22Rv1 (cell line): ENCODE measurements at regions not wholly inside any gene's neighbourhood (a gene's known extent, or its start where the extent isn't known, plus 50 kb on each side); places are given as distances from the start of the nearest gene placed in this dataset.

Experiments
- H3K27ac ChIP-seq: fragments of 450-650 bp; 2 replicates; pipeline ENCODE4 v1.5.1; 2017
- ZFX ChIP-seq: fragments of 450-650 bp; IDR thresholded peaks from 2 replicates; pipeline ENCODE4 v1.6.1; 2017; ENCODE audit warnings: antibody characterized with exemption, borderline replicate concordance
- TF ChIP-seq, protein P1 (sequence below): fragments of 450-650 bp; IDR thresholded peaks from 2 replicates; pipeline ENCODE4 v1.5.1; 2017; ENCODE audit warnings: mild to moderate bottlenecking

DNA sequence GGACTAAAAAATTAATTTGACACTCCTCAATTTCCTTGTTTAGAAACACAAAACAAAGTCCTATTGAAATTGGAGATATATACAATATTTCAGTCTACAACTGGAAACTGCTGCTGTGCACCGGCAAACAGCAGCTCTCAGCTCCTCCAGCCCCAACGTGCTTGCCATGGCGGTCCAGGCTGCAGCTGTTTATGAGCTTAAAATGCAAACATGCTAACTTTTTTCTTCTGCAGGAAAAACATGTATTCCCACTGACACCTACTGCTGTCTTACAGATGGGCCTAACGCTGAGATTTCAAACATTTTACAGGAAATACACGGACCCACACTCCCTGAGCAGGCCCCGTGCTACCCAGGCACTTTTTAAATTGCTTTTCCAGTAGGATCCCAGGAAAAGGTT lies 195.5 kb downstream of the BCL11A start:
- TF ChIP-seq, protein P1, sequence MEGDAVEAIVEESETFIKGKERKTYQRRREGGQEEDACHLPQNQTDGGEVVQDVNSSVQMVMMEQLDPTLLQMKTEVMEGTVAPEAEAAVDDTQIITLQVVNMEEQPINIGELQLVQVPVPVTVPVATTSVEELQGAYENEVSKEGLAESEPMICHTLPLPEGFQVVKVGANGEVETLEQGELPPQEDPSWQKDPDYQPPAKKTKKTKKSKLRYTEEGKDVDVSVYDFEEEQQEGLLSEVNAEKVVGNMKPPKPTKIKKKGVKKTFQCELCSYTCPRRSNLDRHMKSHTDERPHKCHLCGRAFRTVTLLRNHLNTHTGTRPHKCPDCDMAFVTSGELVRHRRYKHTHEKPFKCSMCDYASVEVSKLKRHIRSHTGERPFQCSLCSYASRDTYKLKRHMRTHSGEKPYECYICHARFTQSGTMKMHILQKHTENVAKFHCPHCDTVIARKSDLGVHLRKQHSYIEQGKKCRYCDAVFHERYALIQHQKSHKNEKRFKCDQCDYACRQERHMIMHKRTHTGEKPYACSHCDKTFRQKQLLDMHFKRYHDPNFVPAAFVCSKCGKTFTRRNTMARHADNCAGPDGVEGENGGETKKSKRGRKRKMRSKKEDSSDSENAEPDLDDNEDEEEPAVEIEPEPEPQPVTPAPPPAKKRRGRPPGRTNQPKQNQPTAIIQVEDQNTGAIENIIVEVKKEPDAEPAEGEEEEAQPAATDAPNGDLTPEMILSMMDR = no peak
- TF ChIP-seq ZFX = no peak
- H3K27ac ChIP-seq = no peak overlapping the region

DNA sequence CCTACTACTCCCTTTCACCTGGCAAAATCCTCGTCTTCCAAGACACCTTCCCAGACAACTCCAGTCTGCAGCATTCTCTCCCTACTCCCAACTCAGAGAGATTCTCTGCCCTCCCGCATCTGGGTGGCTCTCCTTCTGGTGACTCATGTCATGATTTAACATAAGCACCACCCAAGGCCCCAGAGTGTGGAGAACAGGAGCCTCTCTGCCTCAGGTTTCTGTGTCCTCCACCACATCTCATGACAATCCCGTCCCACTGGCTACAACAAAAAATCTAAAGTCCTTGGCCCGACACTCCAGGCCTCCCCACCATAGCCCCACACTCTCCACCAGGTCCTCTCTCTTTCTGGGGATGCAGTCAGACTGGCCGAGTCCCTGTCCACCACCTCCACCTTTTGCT lies 197.1 kb downstream of the BCL11A start:
- TF ChIP-seq, protein P1 = no peak
- TF ChIP-seq ZFX = no peak
- no peak overlapping the region for H3K27ac ChIP-seq

DNA sequence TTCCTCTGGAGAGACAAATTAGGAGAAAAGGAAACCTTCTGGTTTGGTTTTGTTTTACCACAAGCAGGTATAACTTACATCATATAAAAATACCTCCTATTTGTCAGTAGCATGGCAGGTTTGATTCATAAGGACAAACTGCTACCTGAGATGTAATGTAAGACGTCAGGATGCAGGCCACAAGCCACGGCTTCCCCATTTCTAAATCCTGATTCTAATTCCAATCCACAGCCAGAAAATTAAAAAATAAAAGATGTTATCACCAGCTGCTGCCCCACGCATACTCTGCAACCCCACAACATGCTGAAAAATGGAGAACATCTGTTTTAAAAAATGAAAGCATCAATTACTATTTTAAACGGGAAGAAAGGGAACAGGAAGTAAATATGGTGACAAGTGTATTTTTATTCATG lies 197.6 kb downstream of the BCL11A start:
- TF ChIP-seq, protein P1 = no peak
- no peak for TF ChIP-seq ZFX

DNA sequence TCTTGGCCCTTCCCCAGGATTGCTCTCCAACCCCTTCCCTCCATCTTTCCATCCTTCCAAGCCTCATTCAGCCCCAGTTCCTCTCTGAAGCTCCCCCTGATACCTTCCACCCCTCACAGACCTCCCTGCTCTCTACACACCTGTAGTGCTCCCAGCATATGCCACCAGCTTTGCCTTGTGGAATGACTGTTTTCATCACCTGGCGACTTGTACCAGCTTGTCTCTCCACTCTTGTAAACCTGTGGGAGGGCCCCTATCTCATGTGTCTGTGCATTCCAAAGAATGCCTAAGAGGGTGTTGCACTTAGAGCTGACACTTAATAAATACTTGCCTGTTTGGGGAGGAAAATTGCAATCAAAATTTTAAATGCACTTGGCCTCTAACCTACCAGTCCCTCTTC lies 198.7 kb downstream of the BCL11A start:
- no peak for TF ChIP-seq ZFX
- TF ChIP-seq, protein P1 = no peak
- no peak overlapping the region for H3K27ac ChIP-seq

More for the DNA sequence above, 197.6 kb downstream of the BCL11A start:
- H3K27ac ChIP-seq = no peak overlapping the region

DNA sequence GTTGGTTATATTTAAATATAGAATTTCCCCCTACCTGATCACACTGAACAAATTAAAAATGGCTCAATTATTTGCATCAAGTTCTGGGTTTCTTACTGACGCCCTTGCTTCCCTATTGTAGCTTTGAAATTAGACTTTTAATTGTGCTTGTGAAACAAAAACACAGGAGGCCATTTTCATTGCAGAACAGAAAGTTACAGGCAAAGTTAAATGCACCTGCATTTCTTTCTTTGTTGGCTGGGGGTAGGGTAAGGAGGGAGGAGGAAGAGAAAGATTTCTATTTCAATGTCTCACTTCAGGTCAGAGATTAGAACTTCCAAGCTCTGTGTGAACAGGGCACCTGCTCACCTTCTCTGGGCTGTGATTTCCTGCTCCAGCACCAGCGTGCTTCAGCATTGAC lies 199.6 kb downstream of the BCL11A start:
- TF ChIP-seq, protein P1 = no peak
- TF ChIP-seq ZFX = no peak
- H3K27ac ChIP-seq = no peak overlapping the region

DNA sequence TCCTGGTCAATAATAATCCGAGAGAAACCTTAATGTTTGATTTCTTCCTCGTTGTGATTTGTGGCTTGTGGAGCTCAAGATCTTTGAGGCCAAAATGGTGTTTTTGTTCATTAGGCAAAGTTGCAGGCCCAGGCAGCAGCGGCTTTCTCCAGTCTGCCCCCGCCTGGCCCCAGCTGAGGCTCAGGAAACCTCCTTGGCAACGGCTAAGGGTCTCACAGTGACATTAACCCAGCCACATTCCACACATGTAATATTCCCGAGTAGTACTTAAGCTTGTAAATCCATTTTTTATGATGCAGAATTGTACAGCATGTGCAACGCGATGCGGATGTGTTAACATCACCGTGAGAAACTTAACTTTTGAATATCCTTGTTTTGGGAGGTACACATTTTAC lies 200.1 kb downstream of the BCL11A start:
- TF ChIP-seq, protein P1 = no peak
- no peak for TF ChIP-seq ZFX
- H3K27ac ChIP-seq = no peak overlapping the region

DNA sequence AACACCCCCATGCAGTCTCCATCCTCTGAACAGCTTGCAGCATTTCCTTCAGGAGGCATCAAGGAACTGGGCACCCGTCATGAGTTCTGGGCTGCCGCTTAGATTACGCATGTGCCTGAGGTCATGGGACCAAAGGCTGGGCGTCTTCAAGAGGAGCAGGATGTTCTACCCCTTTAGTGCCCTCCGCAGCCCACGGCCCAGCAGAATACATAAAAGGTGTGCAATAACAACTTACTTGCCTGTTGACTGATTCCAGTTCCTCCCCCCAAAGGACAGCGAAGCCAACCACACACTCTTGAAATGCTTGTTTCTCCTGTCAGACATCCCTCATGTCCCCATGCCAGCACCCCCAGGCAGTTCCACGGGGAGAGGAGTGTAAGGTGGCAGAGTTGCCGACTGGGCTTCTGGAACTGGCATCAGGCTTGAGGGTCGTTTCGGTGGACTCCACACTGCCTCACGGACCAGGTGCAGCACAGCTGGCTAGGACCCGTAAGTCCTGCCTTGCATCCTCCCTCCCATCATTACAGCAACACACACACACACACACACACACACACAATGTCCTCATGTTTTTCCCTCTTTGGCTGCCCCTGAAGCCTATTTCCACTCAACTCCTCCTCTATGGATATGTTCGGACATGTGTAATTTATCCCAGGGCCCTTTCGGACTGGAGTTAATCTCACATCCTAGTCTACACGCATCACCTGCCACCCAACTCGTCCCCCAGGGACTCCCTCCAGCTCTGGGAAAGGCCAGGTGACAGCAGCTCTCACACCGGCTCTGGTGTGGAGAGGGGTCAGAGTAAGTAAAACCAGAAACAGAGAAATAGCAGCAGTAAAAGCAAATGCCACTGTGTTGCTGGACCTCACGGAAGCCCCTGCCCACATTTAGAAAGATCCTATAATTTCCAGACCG lies 200.7 kb downstream of the BCL11A start:
- TF ChIP-seq ZFX = no peak
- TF ChIP-seq, protein P1 = no peak
- no peak overlapping the region for H3K27ac ChIP-seq
